GM12875 (cell line): ENCODE measurements at regions not wholly inside any gene's neighbourhood (a gene's known extent, or its start where the extent isn't known, plus 50 kb on each side); places are given as distances from the start of the nearest gene placed in this dataset.

Experiments
- H3K4me3 ChIP-seq: one replicate; pipeline ENCODE4 v1.5.1; 2011; ENCODE audit warnings: low read depth, low read length, control low read depth
- TF ChIP-seq, protein P1 (sequence below): IDR thresholded peaks from 2 replicates; pipeline ENCODE4 v1.5.1; 2011; ENCODE audit warnings: low read depth, mild to moderate bottlenecking, control low read depth, inconsistent platforms, low read length, moderate library complexity, borderline replicate concordance; ENCODE audit not compliant: insufficient read depth

DNA sequence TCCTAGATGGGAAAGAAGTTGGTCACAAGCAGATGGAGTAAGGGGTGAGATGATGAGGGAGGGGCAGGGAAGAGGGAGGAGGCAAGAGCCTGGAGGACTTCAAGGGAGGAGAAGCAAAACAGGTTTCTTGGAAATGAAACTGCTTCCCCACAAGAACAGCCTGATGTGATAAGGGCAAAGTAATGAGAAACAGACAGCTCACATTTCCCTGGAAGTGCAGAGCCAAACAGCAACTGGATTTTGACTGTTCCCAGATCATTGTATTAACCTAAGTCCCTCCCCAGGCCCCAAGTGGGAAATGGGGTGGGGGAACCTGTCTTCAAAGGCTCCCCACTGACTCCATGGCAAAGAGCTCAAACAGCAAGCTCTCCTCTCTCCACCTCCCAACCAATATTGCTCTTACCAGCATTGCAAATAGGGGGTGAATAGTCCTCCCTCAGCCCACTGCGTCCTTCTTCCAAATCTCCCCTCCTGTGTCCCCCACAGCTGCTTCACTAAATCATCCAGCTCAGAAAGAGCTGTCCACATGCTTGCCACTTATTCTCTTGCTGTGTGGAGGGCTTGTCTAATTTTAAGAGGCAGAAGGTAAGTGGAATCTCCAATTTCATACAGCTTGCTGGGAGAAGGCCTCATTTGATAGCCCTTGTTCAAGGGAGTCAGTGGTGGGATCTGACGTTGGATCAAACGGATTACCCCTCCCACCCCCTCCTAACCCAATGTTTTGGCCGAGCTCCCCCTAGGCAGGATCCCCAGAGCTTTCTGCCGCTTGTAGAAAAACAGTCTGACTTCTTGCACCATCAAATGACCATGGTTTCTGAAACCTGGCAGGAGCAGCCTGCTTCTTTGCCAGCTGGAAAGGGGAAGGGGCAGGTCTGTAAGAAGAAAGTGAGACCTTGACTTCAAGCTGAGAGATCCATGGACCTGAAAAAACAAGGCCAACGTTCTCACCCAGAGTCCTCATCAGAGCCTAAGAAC, 56.3 kb upstream of the SMIM36 start:
- TF ChIP-seq, protein P1, sequence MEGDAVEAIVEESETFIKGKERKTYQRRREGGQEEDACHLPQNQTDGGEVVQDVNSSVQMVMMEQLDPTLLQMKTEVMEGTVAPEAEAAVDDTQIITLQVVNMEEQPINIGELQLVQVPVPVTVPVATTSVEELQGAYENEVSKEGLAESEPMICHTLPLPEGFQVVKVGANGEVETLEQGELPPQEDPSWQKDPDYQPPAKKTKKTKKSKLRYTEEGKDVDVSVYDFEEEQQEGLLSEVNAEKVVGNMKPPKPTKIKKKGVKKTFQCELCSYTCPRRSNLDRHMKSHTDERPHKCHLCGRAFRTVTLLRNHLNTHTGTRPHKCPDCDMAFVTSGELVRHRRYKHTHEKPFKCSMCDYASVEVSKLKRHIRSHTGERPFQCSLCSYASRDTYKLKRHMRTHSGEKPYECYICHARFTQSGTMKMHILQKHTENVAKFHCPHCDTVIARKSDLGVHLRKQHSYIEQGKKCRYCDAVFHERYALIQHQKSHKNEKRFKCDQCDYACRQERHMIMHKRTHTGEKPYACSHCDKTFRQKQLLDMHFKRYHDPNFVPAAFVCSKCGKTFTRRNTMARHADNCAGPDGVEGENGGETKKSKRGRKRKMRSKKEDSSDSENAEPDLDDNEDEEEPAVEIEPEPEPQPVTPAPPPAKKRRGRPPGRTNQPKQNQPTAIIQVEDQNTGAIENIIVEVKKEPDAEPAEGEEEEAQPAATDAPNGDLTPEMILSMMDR = no peak
- no peak overlapping the region for H3K4me3 ChIP-seq

DNA sequence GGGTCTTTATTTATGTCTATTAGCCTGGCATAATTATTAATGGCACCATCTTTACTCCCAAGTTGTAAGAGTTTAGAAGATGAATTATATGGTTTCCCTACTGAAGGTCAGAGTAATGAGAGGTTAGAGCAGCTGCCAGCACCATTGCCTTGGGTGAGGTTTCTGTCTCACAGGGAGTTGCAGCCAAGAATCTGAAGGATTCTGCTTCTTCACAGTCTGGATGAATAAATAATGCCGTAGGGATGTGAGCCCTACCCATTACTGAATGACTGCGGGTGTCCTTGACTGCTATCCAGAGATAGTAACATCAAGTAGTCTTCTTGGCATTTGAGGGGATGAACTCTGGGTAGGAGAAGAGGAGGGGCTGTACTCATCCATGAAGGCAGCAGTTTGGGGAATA, 52.8 kb upstream of the SMIM36 start:
- TF ChIP-seq, protein P1 = no peak
- H3K4me3 ChIP-seq = no peak overlapping the region

DNA sequence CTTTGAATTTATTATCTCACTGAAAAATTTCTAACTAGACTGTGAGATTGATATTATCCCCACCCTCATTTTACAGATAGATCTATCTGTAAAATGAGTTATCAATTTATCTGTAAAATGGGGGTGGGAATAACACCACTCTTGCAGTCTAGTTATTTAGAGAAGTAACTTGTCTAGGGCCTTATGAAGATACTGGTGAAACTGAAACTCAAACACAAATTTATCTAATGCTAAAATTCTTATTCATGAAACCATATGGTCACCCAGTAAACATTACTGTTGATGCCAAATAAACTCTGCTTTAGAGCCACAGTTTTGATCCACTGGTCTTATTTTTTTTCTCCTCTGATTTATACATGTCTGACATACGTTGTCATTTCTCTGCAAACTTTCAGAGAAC, 52.1 kb upstream of the SMIM36 start:
- no peak overlapping the region for H3K4me3 ChIP-seq
- TF ChIP-seq, protein P1 = no peak

DNA sequence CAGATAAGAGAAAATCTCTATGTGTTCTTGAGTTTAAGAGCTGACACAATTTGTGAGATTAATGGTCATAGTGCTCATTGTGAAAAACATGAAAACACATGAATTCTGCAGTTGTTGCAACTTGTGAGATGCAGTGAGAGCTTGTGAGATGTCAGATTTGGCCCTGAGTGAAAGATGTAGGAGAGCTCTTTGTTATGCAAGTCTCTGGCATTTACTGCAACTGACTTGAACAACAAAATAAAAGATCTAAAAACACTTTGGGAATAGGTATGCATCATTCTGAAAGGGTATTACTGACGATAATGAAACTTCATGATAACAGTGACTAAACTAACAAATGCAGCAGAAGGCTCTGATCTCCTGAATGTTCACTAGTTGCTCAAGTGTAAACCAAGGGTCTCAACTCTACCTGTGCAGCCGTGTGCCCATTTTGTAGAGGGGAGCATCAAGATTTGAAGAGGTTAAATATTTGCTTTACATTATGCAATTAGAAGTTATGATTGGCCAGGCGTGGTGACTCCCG, 50.8 kb upstream of the SMIM36 start:
- TF ChIP-seq, protein P1 = no peak
- H3K4me3 ChIP-seq = no peak overlapping the region

DNA sequence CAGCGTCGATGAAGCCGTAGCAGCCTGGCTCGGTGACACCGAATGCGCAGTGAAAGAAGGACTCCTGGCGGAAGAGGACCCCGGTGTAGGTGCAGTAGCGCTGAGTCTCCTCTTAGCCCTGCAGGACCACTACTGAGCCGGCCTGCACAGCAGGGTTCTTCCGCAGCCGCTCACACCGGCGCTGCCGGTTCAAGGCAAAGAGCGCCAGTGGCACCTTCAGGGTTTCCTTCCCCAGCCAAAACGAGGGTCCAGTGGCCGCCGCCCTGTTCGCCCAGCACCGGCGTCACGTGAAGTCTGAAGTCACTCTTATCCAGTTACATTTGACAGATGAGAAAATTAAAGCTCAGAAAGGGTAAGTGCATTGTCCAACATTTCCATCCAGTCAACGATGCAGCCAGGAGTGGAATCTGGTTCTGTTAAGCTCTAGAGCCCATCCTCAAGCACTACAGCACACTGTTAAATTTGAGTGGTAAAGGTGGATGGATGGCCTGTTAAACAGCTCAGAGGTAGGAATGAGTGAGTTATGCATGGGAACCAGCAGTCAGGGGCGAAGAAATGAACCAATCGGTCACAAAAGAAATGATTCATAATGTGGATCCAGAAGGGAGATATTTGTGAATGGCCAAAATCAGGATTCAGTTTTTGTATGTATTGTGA, 50.2 kb upstream of the SMIM36 start:
- no peak overlapping the region for H3K4me3 ChIP-seq
- TF ChIP-seq, protein P1 = no peak
